ENCODE measurements at regions not wholly inside any gene's neighbourhood (a gene's known extent, or its start where the extent isn't known, plus 50 kb on each side); places are given as distances from the start of the nearest gene placed in this dataset.

DNA sequence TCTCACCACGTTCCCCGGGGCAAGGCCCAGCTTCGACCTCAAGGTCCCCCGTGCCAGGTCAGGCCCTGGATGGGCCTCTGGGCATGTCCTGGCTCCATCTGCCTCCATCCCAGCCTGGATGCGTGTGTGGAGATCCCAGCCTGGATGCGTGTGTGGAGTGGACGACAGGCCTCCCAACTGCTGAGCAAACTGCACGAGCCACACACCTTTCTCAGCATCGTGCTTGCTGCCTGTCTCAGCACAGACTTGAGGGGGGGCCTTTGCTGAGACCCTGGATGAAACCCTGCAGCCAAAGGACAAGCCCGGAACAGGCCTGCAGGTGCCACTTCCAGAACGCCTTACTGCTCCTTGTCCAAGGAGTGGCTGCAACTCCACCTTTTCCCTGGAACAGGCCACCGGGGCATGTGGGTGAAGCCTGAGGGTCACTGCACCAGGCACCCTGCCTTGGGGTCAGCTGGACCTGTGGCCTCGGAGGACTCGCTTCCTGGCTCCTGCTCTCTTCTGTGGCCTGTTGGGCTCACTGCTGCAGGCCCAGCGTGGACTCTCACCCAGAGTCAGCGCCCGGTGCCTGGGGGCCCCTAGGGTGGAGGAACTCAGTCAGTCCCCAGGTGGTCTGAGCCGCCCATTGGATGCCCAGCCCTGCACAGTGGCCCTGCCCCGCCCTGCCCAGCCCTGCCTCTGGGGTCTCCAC, 176.0 kb downstream of the KIF26A start:
- H3K4me3 ChIP-seq = no peak overlapping the region
- CTCF ChIA-PET = no interaction called here
- no peaks in the 10 kb centered on the region for H3F3A ChIP-seq (ENCODE audit: insufficient read depth, low read depth)
- H3K27me3 ChIP-seq (ENCODE audit: insufficient read depth, low read depth) = peaks cover 76% of the 10 kb centered on the region
- intact Hi-C loops (cut with micrococcal nuclease; ENCODE audit: unreplicated experiment) = no loop called here
- no peaks in the 10 kb centered on the region for H3K4me1 ChIP-seq (replicated peaks; ENCODE audit: insufficient read depth)
- no peak overlapping the region for H2AFZ ChIP-seq
- H3K9me3 ChIP-seq (ENCODE audit: insufficient read depth, low read depth) = no peaks in the 10 kb centered on the region
- no peaks in the 10 kb centered on the region for H4K20me1 ChIP-seq (ENCODE audit: insufficient read depth)
- POLR2A ChIA-PET (ENCODE audit: unreplicated experiment) = no interaction called here
- no peak overlapping the region for H3K4me2 ChIP-seq
- no peak for DNase-seq
- H3K79me2 ChIP-seq (ENCODE audit: low read depth) = no peaks in the 10 kb centered on the region
- H3K27ac ChIP-seq = no peak overlapping the region
- no TSS peak for BruUV-seq (replicated peaks)
- no peak for TF ChIP-seq EZH2 (IDR thresholded peaks at IDR 0.05; ENCODE audit: low read depth)
- TF ChIP-seq, protein P1, sequence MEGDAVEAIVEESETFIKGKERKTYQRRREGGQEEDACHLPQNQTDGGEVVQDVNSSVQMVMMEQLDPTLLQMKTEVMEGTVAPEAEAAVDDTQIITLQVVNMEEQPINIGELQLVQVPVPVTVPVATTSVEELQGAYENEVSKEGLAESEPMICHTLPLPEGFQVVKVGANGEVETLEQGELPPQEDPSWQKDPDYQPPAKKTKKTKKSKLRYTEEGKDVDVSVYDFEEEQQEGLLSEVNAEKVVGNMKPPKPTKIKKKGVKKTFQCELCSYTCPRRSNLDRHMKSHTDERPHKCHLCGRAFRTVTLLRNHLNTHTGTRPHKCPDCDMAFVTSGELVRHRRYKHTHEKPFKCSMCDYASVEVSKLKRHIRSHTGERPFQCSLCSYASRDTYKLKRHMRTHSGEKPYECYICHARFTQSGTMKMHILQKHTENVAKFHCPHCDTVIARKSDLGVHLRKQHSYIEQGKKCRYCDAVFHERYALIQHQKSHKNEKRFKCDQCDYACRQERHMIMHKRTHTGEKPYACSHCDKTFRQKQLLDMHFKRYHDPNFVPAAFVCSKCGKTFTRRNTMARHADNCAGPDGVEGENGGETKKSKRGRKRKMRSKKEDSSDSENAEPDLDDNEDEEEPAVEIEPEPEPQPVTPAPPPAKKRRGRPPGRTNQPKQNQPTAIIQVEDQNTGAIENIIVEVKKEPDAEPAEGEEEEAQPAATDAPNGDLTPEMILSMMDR (conservative IDR thresholded peaks at IDR 0.05) = no peak
- no peaks in the 10 kb centered on the region for H3K9me2 ChIP-seq (ENCODE audit: insufficient read depth)
- H3K36me3 ChIP-seq (ENCODE audit: low read depth) = no peaks in the 10 kb centered on the region

DNA sequence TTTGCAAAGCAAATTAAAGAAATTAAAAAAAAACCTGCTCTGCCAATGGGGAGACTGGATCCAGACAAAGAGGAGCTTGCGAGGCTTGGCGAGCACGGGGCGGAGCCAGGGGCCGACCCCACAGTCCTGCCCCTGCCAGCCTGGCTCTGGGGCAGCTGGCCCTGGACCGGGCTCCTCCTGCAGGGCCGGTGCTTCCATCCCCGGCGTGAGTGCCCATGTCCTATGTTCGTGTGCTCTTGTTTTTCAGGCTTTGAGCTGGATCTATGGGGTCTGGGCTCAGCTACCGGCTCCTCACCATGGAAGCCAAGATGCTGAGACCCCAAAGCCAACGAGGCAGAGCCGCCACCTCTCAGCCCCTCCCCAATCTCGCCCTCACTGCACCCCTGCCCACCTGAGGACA, 176.8 kb downstream of the KIF26A start:
- Histone ChIP-seq H3F3A (ENCODE audit: insufficient read depth, low read depth) (no peaks in the 10 kb centered on the region), H4K20me1 (ENCODE audit: insufficient read depth) (no peaks in the 10 kb centered on the region), H3K79me2 (ENCODE audit: low read depth) (no peaks in the 10 kb centered on the region), H3K4me2 (no peak overlapping the region), H3K4me1 (replicated peaks; ENCODE audit: insufficient read depth) (no peaks in the 10 kb centered on the region), H3K9me2 (ENCODE audit: insufficient read depth) (no peaks in the 10 kb centered on the region), H3K4me3 (no peak overlapping the region), H3K27ac (no peak overlapping the region), H2AFZ (no peak overlapping the region), H3K27me3 (ENCODE audit: insufficient read depth, low read depth) (peaks cover 84% of the 10 kb centered on the region), H3K9me3 (ENCODE audit: insufficient read depth, low read depth) (no peaks in the 10 kb centered on the region), H3K36me3 (ENCODE audit: low read depth) (no peaks in the 10 kb centered on the region)
- ChIA-PET POLR2A (ENCODE audit: unreplicated experiment) (no interaction called here), CTCF (no interaction called here)
- TF ChIP-seq, protein P1 (conservative IDR thresholded peaks at IDR 0.05) = no peak
- TF ChIP-seq EZH2 (IDR thresholded peaks at IDR 0.05; ENCODE audit: low read depth) = no peak
- no TSS peak for BruUV-seq (replicated peaks)
- no peak for DNase-seq
- intact Hi-C loops (cut with micrococcal nuclease; ENCODE audit: unreplicated experiment) = no loop called here

DNA sequence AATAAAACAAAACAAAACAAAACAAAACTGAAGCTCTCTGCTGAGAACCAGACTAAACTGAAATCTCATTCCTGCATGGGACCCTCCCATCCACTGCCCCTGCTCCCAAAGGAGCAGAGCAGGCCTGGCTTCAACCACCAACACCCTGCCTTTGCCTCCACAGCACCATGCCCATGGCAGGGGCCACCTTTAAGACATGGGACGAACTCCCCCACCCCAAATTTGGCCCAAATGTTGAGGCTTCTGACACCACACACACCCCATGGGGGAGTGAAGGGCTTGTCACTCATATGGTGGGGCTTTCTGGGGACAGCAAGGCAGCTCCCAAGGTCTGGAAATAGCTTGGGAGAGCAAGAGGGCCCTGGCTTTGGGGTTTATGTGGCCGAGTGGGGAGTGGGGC, 177.2 kb downstream of the KIF26A start:
- Histone ChIP-seq H3K9me3 (ENCODE audit: insufficient read depth, low read depth) (no peaks in the 10 kb centered on the region), H2AFZ (no peak overlapping the region), H3K36me3 (ENCODE audit: low read depth) (no peaks in the 10 kb centered on the region), H3F3A (ENCODE audit: insufficient read depth, low read depth) (no peaks in the 10 kb centered on the region), H3K4me2 (no peak overlapping the region), H3K79me2 (ENCODE audit: low read depth) (no peaks in the 10 kb centered on the region), H3K9me2 (ENCODE audit: insufficient read depth) (no peaks in the 10 kb centered on the region), H3K4me1 (replicated peaks; ENCODE audit: insufficient read depth) (no peaks in the 10 kb centered on the region), H3K4me3 (no peak overlapping the region), H3K27ac (no peak overlapping the region), H3K27me3 (ENCODE audit: insufficient read depth, low read depth) (peaks cover 86% of the 10 kb centered on the region), H4K20me1 (ENCODE audit: insufficient read depth) (no peaks in the 10 kb centered on the region)
- ChIA-PET POLR2A (ENCODE audit: unreplicated experiment) (no interaction called here), CTCF (no interaction called here)
- TF ChIP-seq EZH2 (IDR thresholded peaks at IDR 0.05; ENCODE audit: low read depth) = no peak
- TF ChIP-seq, protein P1 (conservative IDR thresholded peaks at IDR 0.05) = no peak
- intact Hi-C loops (cut with micrococcal nuclease; ENCODE audit: unreplicated experiment) = no loop called here
- DNase-seq = no peak
- no TSS peak for BruUV-seq (replicated peaks)
